Activated naive CD8-positive, alpha-beta T cell treated with anti-CD3 and anti-CD28 coated beads, Interleukin-2, amount 10 ng/mL, durations not matched to agents 7 days and 5 days (primary cell): ENCODE measurements at regions not wholly inside any gene's neighbourhood (a gene's known extent, or its start where the extent isn't known, plus 50 kb on each side); places are given as distances from the start of the nearest gene placed in this dataset.
"Not testable (repeated sequence)": the region's sequence is repeated elsewhere in the genome, so short reads cannot be mapped to it uniquely, and the experiment has no call there.

Source experiments
- ATAC-seq: fragments of 150-1000 bp; cut with Tn5 transposase; one replicate; pipeline ENCODE4 v1.10.0; 2021; ENCODE audit warnings: low read depth, moderate library complexity
- POLR2A ChIA-PET: fragments of 350-600 bp; sonication (Branson Sonifier 250); formaldehyde crosslinking; loops from one replicate; lab custom pipeline; 2021; ENCODE audit warnings: antibody characterized with exemption; lab: Charles Lee
- DNase-seq: peaks from one replicate; pipeline ENCODE4 v3.0.0; 2021
- H3K27ac Mint-ChIP-seq: one replicate; pipeline ENCODE4 v1.8.0; 2022; ENCODE audit warnings: mild to moderate bottlenecking, mixed read lengths
- H3K27me3 Mint-ChIP-seq: one replicate; pipeline ENCODE4 v1.8.0; 2022; ENCODE audit warnings: mild to moderate bottlenecking, moderate library complexity, mixed read lengths
- H3K36me3 Mint-ChIP-seq: one replicate; pipeline ENCODE4 v1.8.0; 2021; ENCODE audit warnings: mild to moderate bottlenecking, mixed read lengths
- H3K4me1 Mint-ChIP-seq: one replicate; pipeline ENCODE4 v1.8.0; 2021; ENCODE audit warnings: mixed read lengths
- H3K4me3 Mint-ChIP-seq: one replicate; pipeline ENCODE4 v1.8.0; 2022; ENCODE audit warnings: mild to moderate bottlenecking, moderate library complexity, mixed read lengths
- H3K9me3 Mint-ChIP-seq: one replicate; pipeline ENCODE4 v1.8.0; 2021; ENCODE audit warnings: mixed read lengths

- no peaks in the 10 kb centered on the region for H3K36me3 Mint-ChIP-seq
- POLR2A ChIA-PET: no interaction called here
Measured at GRCh38 chr14:26282578-26282977, 315.3 kb downstream of the NOVA1 start.

GRCh38 chr14:26282011-26282410, 315.8 kb downstream of the NOVA1 start:
- H3K9me3 Mint-ChIP-seq, H3K27ac Mint-ChIP-seq, H3K4me1 Mint-ChIP-seq, POLR2A ChIA-PET, DNase-seq, H3K27me3 Mint-ChIP-seq, H3K36me3 Mint-ChIP-seq, H3K4me3 Mint-ChIP-seq, ATAC-seq: not testable (repeated sequence)

More at GRCh38 chr14:26282578-26282977, 315.3 kb downstream of the NOVA1 start:
- no peaks in the 10 kb centered on the region for H3K27me3 Mint-ChIP-seq
- no peaks in the 10 kb centered on the region for H3K4me1 Mint-ChIP-seq
- no peak overlapping the region for H3K4me3 Mint-ChIP-seq
- peaks cover 2% of the 10 kb centered on the region for H3K9me3 Mint-ChIP-seq
- H3K27ac Mint-ChIP-seq: no peak overlapping the region
- DNase-seq (no peak), ATAC-seq (no peak)

- no peaks in the 10 kb centered on the region for H3K27me3 Mint-ChIP-seq
- no peak overlapping the region for H3K4me3 Mint-ChIP-seq
- no peak for DNase-seq
- POLR2A ChIA-PET: no interaction called here
- peaks cover 2% of the 10 kb centered on the region for H3K9me3 Mint-ChIP-seq
- no peaks in the 10 kb centered on the region for H3K4me1 Mint-ChIP-seq
- ATAC-seq: no peak
- no peaks in the 10 kb centered on the region for H3K36me3 Mint-ChIP-seq
- no peak overlapping the region for H3K27ac Mint-ChIP-seq
Measured at GRCh38 chr14:26281280-26281998, 316.4 kb downstream of the NOVA1 start.

GRCh38 chr14:26276757-26277156, 321.1 kb downstream of the NOVA1 start:
- H3K4me1 Mint-ChIP-seq: no peaks in the 10 kb centered on the region
- DNase-seq (no peak), ATAC-seq (no peak)
- no peaks in the 10 kb centered on the region for H3K27me3 Mint-ChIP-seq
- POLR2A ChIA-PET: no interaction called here
- no peak overlapping the region for H3K27ac Mint-ChIP-seq
- peaks cover 2% of the 10 kb centered on the region for H3K9me3 Mint-ChIP-seq
- no peaks in the 10 kb centered on the region for H3K36me3 Mint-ChIP-seq
- no peak overlapping the region for H3K4me3 Mint-ChIP-seq

GRCh38 chr14:26265170-26265685, 332.6 kb downstream of the NOVA1 start:
- H3K36me3 Mint-ChIP-seq: no peaks in the 10 kb centered on the region
- DNase-seq (no peak), ATAC-seq (no peak)
- no peak overlapping the region for H3K27ac Mint-ChIP-seq
- no peak overlapping the region for H3K4me3 Mint-ChIP-seq
- no peaks in the 10 kb centered on the region for H3K4me1 Mint-ChIP-seq
- H3K9me3 Mint-ChIP-seq: peaks cover 9% of the 10 kb centered on the region
- H3K27me3 Mint-ChIP-seq: no peaks in the 10 kb centered on the region
- POLR2A ChIA-PET: no interaction called here

GRCh38 chr14:26261368-26262122, 336.3 kb downstream of the NOVA1 start:
- Mint-ChIP-seq H3K4me3 (no peak overlapping the region), H3K27me3 (no peaks in the 10 kb centered on the region), H3K4me1 (no peaks in the 10 kb centered on the region), H3K36me3 (no peaks in the 10 kb centered on the region), H3K9me3 (peaks cover 7% of the 10 kb centered on the region), H3K27ac (no peak overlapping the region)
- ATAC-seq (no peak), DNase-seq (no peak)
- POLR2A ChIA-PET: no interaction called here

GRCh38 chr14:26255213-26255612, 342.6 kb downstream of the NOVA1 start:
- no peak overlapping the region for H3K4me3 Mint-ChIP-seq
- H3K9me3 Mint-ChIP-seq: peaks cover 3% of the 10 kb centered on the region
- POLR2A ChIA-PET: no interaction called here
- H3K27me3 Mint-ChIP-seq: no peaks in the 10 kb centered on the region
- no peak for ATAC-seq
- no peak overlapping the region for H3K27ac Mint-ChIP-seq
- DNase-seq: no peak
- no peaks in the 10 kb centered on the region for H3K4me1 Mint-ChIP-seq
- H3K36me3 Mint-ChIP-seq: no peaks in the 10 kb centered on the region

GRCh38 chr14:26252176-26252575, 345.7 kb downstream of the NOVA1 start:
- POLR2A ChIA-PET: no interaction called here
- no peak overlapping the region for H3K27ac Mint-ChIP-seq
- H3K27me3 Mint-ChIP-seq: no peaks in the 10 kb centered on the region
- H3K4me1 Mint-ChIP-seq: no peaks in the 10 kb centered on the region
- DNase-seq: no peak
- no peak for ATAC-seq
- H3K36me3 Mint-ChIP-seq: no peaks in the 10 kb centered on the region
- peaks cover 5% of the 10 kb centered on the region for H3K9me3 Mint-ChIP-seq
- H3K4me3 Mint-ChIP-seq: no peak overlapping the region

GRCh38 chr14:26233118-26233517, 364.7 kb downstream of the NOVA1 start:
- no peaks in the 10 kb centered on the region for H3K4me1 Mint-ChIP-seq
- ATAC-seq (no peak), DNase-seq (no peak)
- H3K9me3 Mint-ChIP-seq: no peaks in the 10 kb centered on the region
- H3K4me3 Mint-ChIP-seq: no peak overlapping the region
- no peaks in the 10 kb centered on the region for H3K27me3 Mint-ChIP-seq
- H3K36me3 Mint-ChIP-seq: no peaks in the 10 kb centered on the region
- POLR2A ChIA-PET: no interaction called here
- H3K27ac Mint-ChIP-seq: no peak overlapping the region

GRCh38 chr14:26218861-26219260, 379.0 kb downstream of the NOVA1 start:
- POLR2A ChIA-PET: no interaction called here
- H3K27ac Mint-ChIP-seq: no peak overlapping the region
- H3K9me3 Mint-ChIP-seq: peaks cover 2% of the 10 kb centered on the region
- ATAC-seq: no peak
- no peaks in the 10 kb centered on the region for H3K36me3 Mint-ChIP-seq
- DNase-seq: no peak
- H3K4me1 Mint-ChIP-seq: no peaks in the 10 kb centered on the region
- H3K4me3 Mint-ChIP-seq: no peak overlapping the region
- H3K27me3 Mint-ChIP-seq: no peaks in the 10 kb centered on the region

GRCh38 chr14:26217778-26218177, 380.1 kb downstream of the NOVA1 start:
- no peak overlapping the region for H3K27ac Mint-ChIP-seq
- ATAC-seq (no peak), DNase-seq (no peak)
- no peaks in the 10 kb centered on the region for H3K36me3 Mint-ChIP-seq
- peaks cover 7% of the 10 kb centered on the region for H3K9me3 Mint-ChIP-seq
- POLR2A ChIA-PET: no interaction called here
- H3K27me3 Mint-ChIP-seq: no peaks in the 10 kb centered on the region
- H3K4me3 Mint-ChIP-seq: no peak overlapping the region
- no peaks in the 10 kb centered on the region for H3K4me1 Mint-ChIP-seq

GRCh38 chr14:26216786-26217185, 381.0 kb downstream of the NOVA1 start:
- H3K9me3 Mint-ChIP-seq: peaks cover 9% of the 10 kb centered on the region
- no peaks in the 10 kb centered on the region for H3K36me3 Mint-ChIP-seq
- POLR2A ChIA-PET: no interaction called here
- H3K27ac Mint-ChIP-seq: no peak overlapping the region
- DNase-seq (no peak), ATAC-seq (no peak)
- no peak overlapping the region for H3K4me3 Mint-ChIP-seq
- no peaks in the 10 kb centered on the region for H3K27me3 Mint-ChIP-seq
- no peaks in the 10 kb centered on the region for H3K4me1 Mint-ChIP-seq

GRCh38 chr14:26213846-26214575, 383.8 kb downstream of the NOVA1 start:
- POLR2A ChIA-PET: no interaction called here

More at GRCh38 chr14:26213846-26214575, 383.8 kb downstream of the NOVA1 start:
- H3K4me3 Mint-ChIP-seq: no peak overlapping the region
- H3K27me3 Mint-ChIP-seq: no peaks in the 10 kb centered on the region
- no peak for DNase-seq
- H3K9me3 Mint-ChIP-seq: peaks cover 11% of the 10 kb centered on the region
- no peak for ATAC-seq
- H3K4me1 Mint-ChIP-seq: no peaks in the 10 kb centered on the region
- H3K27ac Mint-ChIP-seq: no peak overlapping the region
- no peaks in the 10 kb centered on the region for H3K36me3 Mint-ChIP-seq
